HG02884 (cell line): ENCODE measurements at regions not wholly inside any gene's neighbourhood (a gene's known extent, or its start where the extent isn't known, plus 50 kb on each side); places are given as distances from the start of the nearest gene placed in this dataset.

Experiments used
- ATAC-seq: cut with Tn5 transposase; IDR thresholded peaks from one replicate; pipeline ENCODE4 v1.9.1; 2021; ENCODE audit warnings: mild to moderate bottlenecking, moderate library complexity; ENCODE audit not compliant: unreplicated experiment

DNA sequence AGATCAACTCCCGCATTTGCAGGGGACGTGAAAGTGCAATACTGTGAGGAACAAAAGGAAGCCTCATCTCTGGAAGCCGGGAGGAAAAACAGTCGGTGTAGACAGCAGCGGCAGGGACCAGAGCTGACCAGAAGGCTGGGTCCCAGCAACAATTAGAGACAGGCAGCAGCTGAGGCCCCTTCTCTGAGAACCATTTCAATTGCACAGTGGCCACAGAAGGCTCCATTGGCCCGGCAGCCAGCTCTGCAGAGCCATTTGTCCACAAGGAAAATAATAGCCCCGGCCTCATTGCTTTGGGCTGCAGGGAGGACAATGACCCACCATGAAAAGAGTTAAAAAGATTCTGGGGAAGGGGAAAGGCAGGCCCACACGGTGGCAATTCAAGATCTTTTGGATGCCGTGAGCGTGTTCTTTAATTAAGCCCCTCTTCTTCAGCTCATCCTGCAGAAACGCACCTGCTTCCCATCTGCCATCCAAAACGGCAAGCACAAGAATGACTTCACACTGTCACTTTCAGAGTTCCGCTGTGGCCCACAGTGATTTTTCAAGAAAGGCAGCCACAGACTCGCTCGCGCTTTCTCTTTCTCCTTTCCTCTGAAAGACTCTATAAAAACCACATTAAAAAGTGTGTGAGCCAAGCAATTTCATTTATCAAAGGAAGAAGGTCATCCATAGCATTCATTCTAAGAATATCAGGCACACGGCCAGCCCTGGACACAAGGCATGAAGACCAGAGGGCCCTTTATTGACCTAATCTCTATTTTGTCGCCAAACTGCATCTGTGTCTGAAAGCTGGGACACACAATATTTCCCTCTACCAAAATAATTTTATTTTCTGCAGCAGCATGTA is 293.6 kb downstream of the SOX11 start:
- no peak for ATAC-seq

GRCh38 chr2:5986801-5987787 is 294.9 kb downstream of the SOX11 start:
- no peak for ATAC-seq

GRCh38 chr2:5988120-5988519 is 295.9 kb downstream of the SOX11 start:
- ATAC-seq: no peak

DNA sequence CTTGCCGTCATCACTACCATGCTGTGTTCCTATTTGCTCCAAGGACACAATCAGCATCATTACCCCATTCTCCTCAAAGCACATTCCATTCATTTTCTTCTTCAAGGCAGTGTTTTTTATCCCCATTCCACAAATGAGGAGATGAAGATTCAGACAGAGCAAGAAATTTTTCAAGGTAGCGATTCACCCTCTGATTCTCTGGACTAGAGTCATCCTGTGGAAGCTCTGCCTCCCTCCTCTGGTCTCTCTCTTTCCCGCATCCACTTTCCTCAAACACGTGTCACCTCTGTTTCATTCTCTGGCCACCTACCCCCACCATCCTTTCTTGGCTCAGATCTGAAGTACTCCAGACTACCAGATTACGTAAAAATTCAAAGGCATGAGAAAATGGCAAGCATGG is 297.9 kb downstream of the SOX11 start:
- no peak for ATAC-seq

- no peak for ATAC-seq
These were observed 299.3 kb downstream of the SOX11 start for GRCh38 chr2:5991305-5991968.

DNA sequence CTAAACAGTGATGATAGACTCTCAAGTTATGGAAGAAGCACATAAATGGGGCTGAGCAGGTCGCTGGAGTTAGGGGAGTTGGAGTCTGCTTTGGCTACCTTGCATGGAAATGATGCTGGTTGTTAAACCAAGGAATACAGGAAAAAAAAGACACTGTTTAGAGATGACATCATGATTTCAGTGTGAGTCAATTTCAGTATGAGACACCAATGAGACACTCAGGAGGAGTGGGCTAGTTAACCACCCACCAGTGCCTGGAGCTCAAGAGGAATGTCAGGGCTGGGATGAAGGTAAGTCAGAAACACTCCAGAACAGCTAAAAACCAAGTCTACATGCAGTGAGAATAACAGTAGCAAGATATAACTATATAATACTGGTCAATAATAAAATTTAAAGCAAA is 303.6 kb downstream of the SOX11 start:
- ATAC-seq: no peak

DNA sequence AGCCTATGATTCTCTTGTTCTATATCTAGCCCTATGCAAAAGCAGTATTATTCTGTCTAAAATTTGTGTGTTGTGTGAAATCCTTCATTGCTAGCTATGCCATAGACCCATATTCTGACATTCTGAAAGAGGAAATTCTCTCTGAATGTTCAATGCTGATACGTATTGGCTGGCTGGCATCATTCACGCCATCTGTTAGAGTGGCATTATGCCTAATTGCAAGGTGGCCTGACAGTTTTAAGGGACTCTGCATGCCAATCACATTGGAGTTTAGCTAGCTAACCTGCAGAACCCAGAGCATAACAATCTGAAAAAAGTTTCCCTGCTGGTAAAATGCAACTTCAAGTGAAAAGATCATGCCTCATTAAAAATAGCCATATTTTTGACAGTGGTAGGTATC is 316.0 kb downstream of the SOX11 start:
- no peak for ATAC-seq

- no peak for ATAC-seq
These were observed 316.5 kb downstream of the SOX11 start for GRCh38 chr2:6008726-6009125.

DNA sequence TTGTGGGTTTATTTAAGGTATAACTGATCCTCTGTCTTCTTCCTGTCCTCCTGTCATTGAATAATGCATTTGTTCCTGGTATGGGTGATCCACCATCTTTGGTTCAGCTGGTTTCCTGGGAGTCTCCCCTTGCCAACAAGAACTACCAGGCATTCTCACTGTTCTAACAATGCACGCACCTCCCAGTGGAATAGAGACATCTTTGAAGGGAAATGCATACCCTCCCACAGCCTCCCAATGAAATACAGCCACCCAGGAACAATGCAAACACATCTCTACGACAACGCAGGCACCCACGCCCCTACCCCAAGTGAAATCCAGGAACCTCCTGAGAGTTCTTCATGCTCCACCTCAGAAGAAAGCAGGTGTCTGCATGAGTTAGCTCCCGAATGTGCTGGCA is 318.0 kb downstream of the SOX11 start:
- ATAC-seq: no peak

DNA sequence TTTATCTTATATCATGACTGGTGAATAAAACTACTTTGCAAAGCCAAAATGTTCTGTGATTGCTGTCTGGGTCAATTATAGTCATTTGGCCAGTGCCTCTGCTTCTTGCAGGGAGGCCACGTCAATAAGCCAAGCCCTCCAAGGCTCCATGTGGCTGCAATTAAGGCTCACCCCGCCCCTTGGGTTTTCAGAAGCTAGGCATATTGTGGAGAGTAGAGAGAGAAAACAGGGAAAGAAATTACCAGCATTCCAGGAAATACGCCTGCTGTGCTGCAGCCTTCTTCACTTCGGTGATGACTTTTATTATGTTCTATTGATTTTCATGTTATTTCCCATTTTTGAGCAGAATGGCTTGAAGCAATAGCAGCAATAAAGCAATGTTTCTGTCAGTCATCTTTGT is 319.7 kb downstream of the SOX11 start:
- ATAC-seq: no peak

- no peak for ATAC-seq
These were observed 325.6 kb downstream of the SOX11 start for GRCh38 chr2:6017736-6018286.

GRCh38 chr2:6024229-6024628 is 332.0 kb downstream of the SOX11 start:
- ATAC-seq: no peak

GRCh38 chr2:6024784-6025183 is 332.6 kb downstream of the SOX11 start:
- ATAC-seq: no peak

GRCh38 chr2:6025391-6025790 is 333.2 kb downstream of the SOX11 start:
- no peak for ATAC-seq

DNA sequence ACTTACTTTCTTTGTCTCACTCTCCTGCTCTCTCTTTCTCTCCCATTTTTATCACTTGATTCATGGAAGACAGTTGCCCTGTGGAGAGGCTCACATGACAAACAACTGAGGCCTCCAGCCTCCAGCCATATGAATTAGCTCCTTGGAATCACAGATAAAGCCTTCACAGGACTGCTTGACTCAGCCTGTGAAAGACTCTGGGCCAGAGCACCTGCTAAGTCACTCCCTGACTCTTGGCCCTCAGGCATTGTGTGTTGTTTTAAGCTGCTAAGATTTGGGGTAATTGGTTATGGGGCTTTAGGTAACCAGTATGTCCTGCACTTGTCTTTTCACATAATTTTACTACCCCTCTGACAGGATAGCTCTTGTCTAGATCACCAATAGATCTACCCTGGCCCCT is 334.9 kb downstream of the SOX11 start:
- no peak for ATAC-seq

- no peak for ATAC-seq
These were observed 339.1 kb downstream of the SOX11 start for GRCh38 chr2:6031200-6031867.

- no peak for ATAC-seq
These were observed 344.0 kb downstream of the SOX11 start for GRCh38 chr2:6036211-6036610.

DNA sequence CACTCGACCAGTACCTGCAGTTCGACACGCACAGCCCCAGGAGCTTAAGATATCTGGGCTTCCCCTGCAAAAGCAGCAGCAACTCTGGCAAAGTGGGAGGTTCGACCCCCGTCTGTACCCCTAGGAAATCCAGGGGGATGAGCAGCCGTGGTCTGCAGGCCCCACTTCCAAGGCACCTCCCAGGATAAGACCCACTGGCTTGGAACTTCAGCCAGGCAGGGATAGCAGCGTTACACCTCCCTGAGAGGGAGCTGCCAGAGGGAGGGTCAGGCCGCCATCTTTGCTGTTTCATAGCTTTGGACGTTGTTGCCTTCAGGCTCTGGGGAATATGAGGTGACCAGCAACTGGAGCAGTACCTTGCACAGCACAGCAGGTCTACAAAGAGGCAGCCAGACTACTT is 351.1 kb downstream of the SOX11 start:
- ATAC-seq: no peak

DNA sequence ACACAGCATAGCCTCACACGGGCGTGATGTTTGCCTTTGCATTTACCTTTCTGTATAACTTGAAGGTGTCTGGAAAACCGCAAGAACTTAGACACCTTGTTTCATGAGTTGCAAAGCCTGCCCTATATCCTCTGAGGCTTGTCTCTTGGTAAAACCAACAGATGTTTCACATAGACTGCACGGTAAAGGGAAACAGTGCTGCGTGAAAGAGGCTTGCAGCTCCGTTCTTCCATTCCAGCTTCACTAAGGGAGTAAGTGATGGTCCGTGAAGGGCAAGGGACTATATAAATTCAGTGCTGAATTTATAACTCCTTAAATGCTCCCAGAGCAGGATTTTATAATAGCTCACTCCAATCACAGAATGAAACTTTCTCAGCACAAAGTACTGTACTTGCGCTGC is 360.5 kb downstream of the SOX11 start:
- no peak for ATAC-seq

DNA sequence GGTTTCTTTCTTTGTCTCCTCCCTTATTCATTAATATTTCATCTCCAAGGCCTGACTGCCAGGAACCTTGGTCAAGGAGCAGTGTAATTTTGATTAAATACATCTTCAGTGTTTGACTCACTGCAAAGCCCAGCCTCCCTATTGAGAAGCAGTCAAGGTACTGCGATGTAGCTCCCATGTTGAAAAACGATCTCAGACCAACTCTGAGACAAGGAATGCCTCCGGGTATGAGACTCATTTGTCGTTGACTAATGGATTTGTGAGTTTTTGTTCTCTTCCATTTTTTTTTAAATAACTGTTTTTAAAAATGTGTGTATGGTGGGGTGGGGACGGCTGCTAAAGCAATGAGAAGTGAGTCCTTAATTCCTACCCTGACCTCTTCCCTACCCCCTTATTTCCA is 361.6 kb downstream of the SOX11 start:
- ATAC-seq: no peak
